ENCODE measurements at regions not wholly inside any gene's neighbourhood (a gene's known extent, or its start where the extent isn't known, plus 50 kb on each side); places are given as distances from the start of the nearest gene placed in this dataset.

GRCh38 chr4:126057371-126057770 is 742.6 kb downstream of the FAT4 start:
- DNase-seq = no peak

- DNase-seq = no peak
Observed at GRCh38 chr4:126058596-126058995, 743.8 kb downstream of the FAT4 start.

GRCh38 chr4:126061655-126062054 is 746.9 kb downstream of the FAT4 start:
- no peak for DNase-seq

GRCh38 chr4:126065016-126065415 is 750.3 kb downstream of the FAT4 start:
- DNase-seq = no peak

GRCh38 chr4:126071346-126072333 is 756.9 kb downstream of the FAT4 start:
- no peak for DNase-seq

GRCh38 chr4:126081336-126081735 is 766.6 kb downstream of the FAT4 start:
- no peak for DNase-seq

GRCh38 chr4:126086041-126086440 is 771.3 kb downstream of the FAT4 start:
- no peak for DNase-seq

GRCh38 chr4:126087101-126087500 is 772.3 kb downstream of the FAT4 start:
- no peak for DNase-seq

GRCh38 chr4:126097155-126097799 is 782.5 kb downstream of the FAT4 start:
- no peak for DNase-seq

- DNase-seq = no peak
Observed at GRCh38 chr4:126106658-126107057, 791.9 kb downstream of the FAT4 start.

GRCh38 chr4:126109836-126110235 is 795.1 kb downstream of the FAT4 start:
- DNase-seq = no peak

GRCh38 chr4:126113058-126113457 is 798.3 kb downstream of the FAT4 start:
- no peak for DNase-seq

- DNase-seq = no peak
Observed at GRCh38 chr4:126123611-126124325, 809.0 kb downstream of the FAT4 start.

- DNase-seq = no peak
Observed at GRCh38 chr4:126124818-126125217, 810.1 kb downstream of the FAT4 start.

GRCh38 chr4:126130215-126130614 is 815.5 kb downstream of the FAT4 start:
- DNase-seq = no peak

GRCh38 chr4:126136922-126137781 is 822.4 kb downstream of the FAT4 start:
- DNase-seq = no peak

GRCh38 chr4:126137782-126138170 is 823.0 kb downstream of the FAT4 start:
- no peak for DNase-seq

GRCh38 chr4:126144543-126145237 is 829.9 kb downstream of the FAT4 start:
- no peak for DNase-seq

GRCh38 chr4:126168484-126168883 is 853.7 kb downstream of the FAT4 start:
- no peak for DNase-seq

GRCh38 chr4:126172126-126172525 is 857.4 kb downstream of the FAT4 start:
- DNase-seq = no peak

- no peak for DNase-seq
Observed at GRCh38 chr4:126174627-126175026, 859.9 kb downstream of the FAT4 start.

- no peak for DNase-seq
Observed at GRCh38 chr4:126180642-126181041, 865.9 kb downstream of the FAT4 start.

Data from T-helper 2 cell (primary cell).